Neuron (in vitro differentiated cells): ENCODE measurements at regions not wholly inside any gene's neighbourhood (a gene's known extent, or its start where the extent isn't known, plus 50 kb on each side); places are given as distances from the start of the nearest gene placed in this dataset.
"Not testable (repeated sequence)": the region's sequence is repeated elsewhere in the genome, so short reads cannot be mapped to it uniquely, and the experiment has no call there.

ENCODE experiments used
- H2AFZ ChIP-seq: one replicate; pipeline ENCODE4 v1.6.1; 2013; ENCODE audit warnings: low read depth, mild to moderate bottlenecking, inconsistent platforms, low read length, moderate library complexity
- H3K27me3 ChIP-seq: one replicate; pipeline ENCODE4 v1.6.1; 2013; ENCODE audit warnings: low read length; ENCODE audit not compliant: insufficient read depth
- H3K36me3 ChIP-seq: one replicate; pipeline ENCODE4 v1.6.1; 2013; ENCODE audit warnings: low read length; ENCODE audit not compliant: insufficient read depth
- H3K4me1 ChIP-seq: one replicate; pipeline ENCODE4 v1.6.1; 2013; ENCODE audit warnings: low read length; ENCODE audit not compliant: insufficient read depth
- H3K4me3 ChIP-seq: 2 replicates; pipeline ENCODE4 v1.5.1; 2013; ENCODE audit warnings: mild to moderate bottlenecking, low read length, moderate library complexity
- H3K9me3 ChIP-seq: one replicate; pipeline ENCODE4 v1.6.1; 2013; ENCODE audit warnings: low read length

DNA sequence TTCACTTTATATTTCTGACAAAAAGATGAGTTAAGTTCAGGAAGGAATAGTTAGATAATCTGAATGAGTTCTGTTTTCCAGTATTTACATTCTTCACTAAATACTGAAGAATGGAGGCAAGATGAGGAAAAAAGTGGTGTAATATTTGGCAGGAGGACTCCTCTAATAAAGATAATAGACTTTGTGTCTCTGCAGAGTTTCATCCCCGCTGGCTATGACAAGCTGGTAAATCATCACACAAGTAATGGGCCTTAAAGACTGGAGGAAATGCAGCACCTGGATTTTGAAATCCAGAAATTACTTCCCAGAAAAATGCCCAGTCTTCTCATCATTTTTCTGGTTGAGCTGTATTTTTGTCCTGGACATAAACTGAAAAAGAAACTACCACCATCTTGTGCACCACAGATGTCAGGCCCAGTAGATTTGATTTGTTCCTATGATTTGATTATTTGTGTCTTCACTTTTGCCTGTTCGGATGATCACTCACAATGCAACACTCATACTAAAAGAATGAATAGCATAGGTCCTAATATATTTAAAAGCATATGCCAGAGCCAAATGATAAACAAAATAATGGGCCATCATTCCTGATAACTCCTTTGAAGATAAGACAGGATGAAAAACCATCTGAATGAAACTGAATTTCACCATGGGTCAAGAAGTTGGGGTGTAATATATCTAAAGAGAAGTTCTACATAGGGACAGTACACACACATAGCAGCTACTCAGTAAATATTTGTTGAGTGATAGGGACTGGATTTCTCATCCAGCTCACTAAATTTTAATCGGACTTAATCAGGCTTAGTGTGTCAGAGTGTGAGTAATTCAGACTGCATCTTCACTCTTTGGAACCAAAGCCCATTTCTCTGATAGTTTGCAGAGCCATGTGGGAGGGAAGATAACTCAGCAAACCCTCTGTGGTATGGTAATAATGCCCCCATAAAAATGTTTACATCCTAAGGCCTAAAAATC, 200.5 kb downstream of the HINT1 start:
- Histone ChIP-seq H3K4me1 (no peaks in the 10 kb centered on the region), H3K9me3 (no peaks in the 10 kb centered on the region), H3K4me3 (no peak overlapping the region), H3K36me3 (no peaks in the 10 kb centered on the region), H2AFZ (no peak overlapping the region), H3K27me3 (no peaks in the 10 kb centered on the region)

DNA sequence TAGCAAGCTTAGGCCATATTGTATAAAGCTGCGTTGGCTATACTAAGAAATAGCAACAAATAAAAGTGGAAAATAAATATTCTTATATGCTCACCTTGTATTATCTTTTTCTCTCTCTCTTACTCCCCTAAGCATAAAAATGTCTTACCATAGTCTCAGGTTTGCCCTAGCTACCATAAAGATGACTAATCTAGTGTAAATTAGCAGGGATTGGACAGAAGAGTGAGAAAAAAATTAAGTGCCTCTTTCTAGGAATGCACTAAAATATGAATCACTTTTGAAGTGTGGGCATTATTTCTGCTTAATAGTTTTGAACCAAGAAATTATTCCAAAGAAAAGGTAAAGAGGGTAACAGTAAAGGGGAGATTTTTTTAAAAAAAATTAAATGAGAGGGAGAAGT, 201.3 kb downstream of the HINT1 start:
- no peaks in the 10 kb centered on the region for H3K27me3 ChIP-seq
- no peaks in the 10 kb centered on the region for H3K9me3 ChIP-seq
- no peaks in the 10 kb centered on the region for H3K36me3 ChIP-seq
- no peak overlapping the region for H3K4me3 ChIP-seq
- no peaks in the 10 kb centered on the region for H3K4me1 ChIP-seq
- no peak overlapping the region for H2AFZ ChIP-seq

DNA sequence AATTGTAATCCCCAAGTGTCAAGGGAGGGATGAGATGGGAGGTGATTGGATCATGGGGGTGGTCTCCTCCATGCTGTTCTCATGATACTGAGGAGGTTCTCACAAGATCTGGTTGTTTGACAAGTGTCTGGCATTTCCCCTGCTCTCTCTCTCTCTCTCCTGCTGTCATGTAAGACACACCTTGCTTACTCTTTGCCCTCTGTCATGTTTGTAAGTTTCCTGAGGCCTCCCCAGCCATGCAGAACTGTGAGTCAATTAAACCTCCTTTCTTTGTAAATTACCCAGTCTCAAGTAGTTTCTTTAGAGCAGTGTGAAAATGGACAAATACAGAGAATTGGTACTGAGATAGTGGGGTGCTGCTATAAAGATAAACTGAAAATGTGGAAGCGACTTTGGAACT, 207.9 kb downstream of the HINT1 start:
- H3K27me3 ChIP-seq = no peaks in the 10 kb centered on the region
- no peaks in the 10 kb centered on the region for H3K36me3 ChIP-seq
- no peak overlapping the region for H3K4me3 ChIP-seq
- no peaks in the 10 kb centered on the region for H3K4me1 ChIP-seq
- no peaks in the 10 kb centered on the region for H3K9me3 ChIP-seq
- no peak overlapping the region for H2AFZ ChIP-seq

DNA sequence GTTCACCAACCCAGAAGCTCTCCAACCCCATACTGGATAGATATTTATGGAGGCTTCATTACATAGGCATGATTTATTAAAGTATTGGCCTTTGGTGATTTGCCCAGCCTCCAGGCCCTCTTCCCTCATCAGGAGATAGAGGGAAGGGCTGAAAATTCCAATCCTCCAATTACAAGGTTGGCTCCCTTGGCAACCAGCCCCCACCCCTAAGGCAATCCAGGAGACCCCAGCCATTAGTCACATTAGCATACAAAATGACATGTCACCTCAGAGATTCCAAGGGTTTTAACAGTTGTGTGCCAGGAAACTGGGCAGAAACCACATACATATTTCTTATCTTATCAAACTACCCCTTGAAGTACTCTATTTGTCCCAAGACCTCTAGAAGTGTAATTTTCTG, 210.0 kb downstream of the HINT1 start:
- H3K9me3 ChIP-seq = no peaks in the 10 kb centered on the region
- H3K4me1 ChIP-seq = no peaks in the 10 kb centered on the region
- H2AFZ ChIP-seq = no peak overlapping the region
- no peaks in the 10 kb centered on the region for H3K36me3 ChIP-seq
- H3K4me3 ChIP-seq = no peak overlapping the region
- H3K27me3 ChIP-seq = no peaks in the 10 kb centered on the region

DNA sequence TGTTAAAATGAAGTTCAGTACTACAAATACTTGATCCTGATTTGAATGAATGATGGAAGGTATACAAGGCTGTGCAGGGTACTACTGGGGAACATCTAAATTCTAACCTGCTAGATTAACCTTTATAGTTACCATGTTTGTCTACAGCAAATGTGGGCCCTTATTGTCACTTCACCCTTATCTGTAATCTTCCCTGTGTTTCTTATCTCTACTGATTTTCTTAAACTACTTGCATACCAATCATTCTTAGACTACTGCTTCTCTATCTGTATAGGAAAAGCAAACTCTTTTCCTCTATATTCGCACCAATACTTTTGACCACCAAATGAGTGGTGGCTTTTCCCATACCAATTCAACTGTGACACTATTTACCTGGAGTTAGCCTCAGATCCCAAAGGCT, 210.7 kb downstream of the HINT1 start:
- Histone ChIP-seq H3K4me3 (no peak overlapping the region), H3K4me1 (no peaks in the 10 kb centered on the region), H3K27me3 (no peaks in the 10 kb centered on the region), H3K36me3 (no peaks in the 10 kb centered on the region), H2AFZ (no peak overlapping the region), H3K9me3 (no peaks in the 10 kb centered on the region)

DNA sequence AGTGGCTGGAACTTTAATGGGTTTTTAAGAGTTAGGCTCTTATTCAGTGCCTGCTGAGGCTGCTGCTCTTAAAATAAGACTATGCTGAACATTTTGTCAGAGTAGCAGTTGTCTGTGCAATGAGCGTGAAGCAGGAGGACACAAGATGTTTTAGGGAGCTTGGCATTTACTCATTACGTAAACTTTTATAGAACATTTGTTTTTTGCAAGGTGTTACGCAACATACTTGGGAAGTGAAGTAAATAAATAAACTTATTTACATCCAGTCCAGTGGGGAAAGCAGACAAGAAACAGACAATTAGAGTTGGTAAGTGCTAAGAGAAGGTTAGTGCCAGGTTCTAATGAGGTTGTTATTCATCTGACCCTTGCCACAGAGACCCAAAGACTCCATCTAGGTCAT, 226.0 kb downstream of the HINT1 start:
- Histone ChIP-seq H3K9me3 (no peaks in the 10 kb centered on the region), H3K4me1 (no peaks in the 10 kb centered on the region), H3K27me3 (no peaks in the 10 kb centered on the region), H3K4me3 (no peak overlapping the region), H2AFZ (no peak overlapping the region), H3K36me3 (no peaks in the 10 kb centered on the region)

DNA sequence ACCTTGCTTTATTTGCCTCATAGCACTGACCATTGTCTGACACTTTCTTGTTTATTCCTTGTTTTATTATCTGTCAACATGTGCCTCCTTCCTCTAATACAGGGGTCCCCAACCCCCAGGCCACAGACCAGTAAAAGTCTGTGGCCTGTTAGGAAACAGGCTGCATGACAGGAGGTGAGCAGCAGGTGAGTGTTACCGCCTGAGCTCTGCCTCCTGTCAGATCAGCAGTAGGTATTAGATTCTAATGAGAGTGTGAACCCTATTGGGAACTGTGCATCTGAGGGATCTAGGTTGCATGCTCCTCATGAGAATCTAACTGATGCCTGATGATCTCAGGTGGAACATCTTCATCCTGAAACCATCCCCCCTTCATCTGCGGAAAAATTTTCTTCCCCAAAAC, 228.0 kb downstream of the HINT1 start:
- Histone ChIP-seq H3K9me3 (no peaks in the 10 kb centered on the region), H3K4me3 (no peak overlapping the region), H3K36me3 (no peaks in the 10 kb centered on the region), H3K4me1 (no peaks in the 10 kb centered on the region), H3K27me3 (no peaks in the 10 kb centered on the region), H2AFZ (no peak overlapping the region)

DNA sequence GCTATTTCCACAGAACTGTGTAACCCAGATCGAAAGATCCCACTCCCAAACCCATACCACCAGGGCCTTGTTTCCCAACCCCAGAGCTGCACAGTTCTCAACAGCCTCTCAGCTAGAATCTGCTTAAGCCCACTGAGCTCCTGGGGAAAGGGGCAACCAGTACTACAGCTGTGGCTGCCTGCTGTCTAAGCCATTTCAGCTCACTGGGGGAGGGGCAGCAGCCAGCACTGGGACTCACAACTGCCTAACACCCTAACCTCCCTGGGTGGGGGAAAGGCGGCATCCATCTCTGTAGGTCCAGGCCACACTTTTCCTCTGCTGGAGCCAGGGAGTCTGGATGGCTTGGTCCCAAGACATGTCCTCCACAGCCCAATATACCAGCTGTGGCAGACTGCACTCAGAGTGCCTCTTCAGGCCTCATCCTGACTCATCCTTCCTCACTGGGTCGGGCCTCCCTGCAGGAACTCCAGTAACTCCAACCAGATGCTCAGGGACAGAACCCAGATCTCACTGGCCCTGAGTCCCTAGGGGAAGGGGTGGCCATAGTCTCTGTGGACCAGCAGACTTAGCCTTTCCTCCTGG, 241.4 kb downstream of the HINT1 start:
- no peaks in the 10 kb centered on the region for H3K27me3 ChIP-seq

DNA sequence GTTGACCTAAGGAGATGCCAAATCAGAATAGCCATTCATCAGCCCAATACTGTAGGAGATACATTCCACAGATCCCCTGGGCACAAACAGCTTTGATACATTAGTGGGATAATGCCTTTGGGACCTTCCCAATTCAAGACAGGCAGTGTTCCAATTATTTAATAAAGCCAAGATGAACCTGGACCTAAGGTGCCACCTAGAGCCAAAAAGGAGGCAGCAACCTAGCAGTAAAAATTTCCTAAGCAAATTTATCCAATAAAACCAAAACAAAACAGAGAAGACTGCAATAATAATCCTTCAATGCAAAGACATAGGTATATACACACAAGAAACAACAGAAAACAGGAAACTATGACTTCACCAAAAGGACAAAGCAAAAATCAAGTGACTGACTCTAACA, 253.0 kb downstream of the HINT1 start:
- Histone ChIP-seq H3K36me3 (no peaks in the 10 kb centered on the region), H3K4me3 (no peak overlapping the region), H3K4me1 (no peaks in the 10 kb centered on the region), H3K9me3 (no peaks in the 10 kb centered on the region), H3K27me3 (no peaks in the 10 kb centered on the region), H2AFZ (no peak overlapping the region)

More for the DNA sequence above, 241.4 kb downstream of the HINT1 start:
- H2AFZ ChIP-seq = no peak overlapping the region
- no peaks in the 10 kb centered on the region for H3K36me3 ChIP-seq
- no peaks in the 10 kb centered on the region for H3K4me1 ChIP-seq
- H3K4me3 ChIP-seq = no peak overlapping the region
- no peaks in the 10 kb centered on the region for H3K9me3 ChIP-seq

DNA sequence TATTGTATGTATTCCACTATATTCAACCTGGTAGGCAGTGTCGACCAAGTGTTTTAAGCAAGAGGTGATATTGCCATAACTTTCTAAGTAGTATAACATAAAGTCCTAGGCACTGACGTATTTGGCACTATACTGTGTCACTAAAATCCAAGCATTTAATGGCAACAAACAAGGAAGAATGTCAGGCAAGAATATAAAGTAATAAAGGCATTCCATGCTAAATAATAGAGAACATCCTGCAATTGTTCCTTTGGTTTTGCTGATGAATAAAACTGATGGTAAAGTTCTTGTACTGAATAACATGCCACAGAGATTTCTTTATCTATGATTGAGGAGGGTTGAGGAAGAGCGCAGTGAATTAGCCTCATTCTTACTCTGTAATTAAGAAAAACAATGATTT, 256.9 kb downstream of the HINT1 start:
- H3K27me3 ChIP-seq = no peaks in the 10 kb centered on the region
- no peaks in the 10 kb centered on the region for H3K9me3 ChIP-seq
- no peaks in the 10 kb centered on the region for H3K4me1 ChIP-seq
- no peaks in the 10 kb centered on the region for H3K36me3 ChIP-seq
- H2AFZ ChIP-seq = no peak overlapping the region
- no peak overlapping the region for H3K4me3 ChIP-seq

DNA sequence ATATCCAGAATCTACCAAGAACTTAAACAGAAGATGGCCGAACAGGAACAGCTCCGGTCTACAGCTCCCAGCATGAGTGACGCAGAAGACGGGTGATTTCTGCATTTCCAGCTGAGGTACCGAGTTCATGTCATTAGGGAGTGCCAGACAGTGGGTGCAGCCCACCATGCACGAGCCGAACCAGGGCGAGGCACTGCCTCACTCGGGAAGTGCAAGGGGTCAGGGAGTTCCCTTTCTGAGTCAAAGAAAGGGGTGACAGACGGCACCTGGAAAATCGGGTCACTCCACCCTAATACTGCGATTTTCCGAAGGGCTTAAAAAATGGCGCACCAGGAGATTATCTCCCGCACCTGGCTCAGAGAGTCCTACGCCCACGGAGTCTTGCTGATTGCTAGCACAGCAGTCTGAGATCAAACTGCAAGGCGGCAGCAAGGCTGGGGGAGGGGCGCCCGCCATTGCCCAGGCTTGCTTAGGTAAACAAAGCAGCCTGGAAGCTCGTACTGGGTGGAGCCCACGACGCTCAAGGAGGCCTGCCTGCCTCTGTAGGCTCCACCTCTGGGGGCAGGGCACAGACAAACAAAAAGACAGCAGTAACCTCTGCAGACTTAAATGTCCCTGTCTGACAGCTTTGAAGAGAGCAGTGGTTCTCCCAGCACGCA, 267.4 kb downstream of the HINT1 start:
- H3K27me3 ChIP-seq, H3K9me3 ChIP-seq, H3K36me3 ChIP-seq, H2AFZ ChIP-seq, H3K4me1 ChIP-seq, H3K4me3 ChIP-seq: not testable (repeated sequence)

DNA sequence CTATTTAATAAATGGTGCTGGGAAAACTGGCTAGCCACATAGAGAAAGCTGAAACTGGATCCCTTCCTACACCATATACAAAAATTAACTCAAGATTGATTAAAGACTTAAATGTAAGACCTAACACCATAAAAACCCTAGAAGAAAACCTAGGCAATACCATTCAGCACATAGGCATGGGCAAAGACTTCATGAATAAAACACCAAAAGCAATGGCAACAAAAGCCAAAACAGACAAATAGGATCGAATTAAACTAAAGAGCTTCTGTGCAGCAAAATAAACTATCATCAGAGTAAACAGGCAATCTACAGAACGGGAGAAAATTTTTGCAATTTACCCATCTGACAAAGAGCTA, 267.9 kb downstream of the HINT1 start:
- H3K4me3 ChIP-seq, H3K27me3 ChIP-seq, H3K9me3 ChIP-seq, H3K36me3 ChIP-seq, H2AFZ ChIP-seq, H3K4me1 ChIP-seq: not testable (repeated sequence)

DNA sequence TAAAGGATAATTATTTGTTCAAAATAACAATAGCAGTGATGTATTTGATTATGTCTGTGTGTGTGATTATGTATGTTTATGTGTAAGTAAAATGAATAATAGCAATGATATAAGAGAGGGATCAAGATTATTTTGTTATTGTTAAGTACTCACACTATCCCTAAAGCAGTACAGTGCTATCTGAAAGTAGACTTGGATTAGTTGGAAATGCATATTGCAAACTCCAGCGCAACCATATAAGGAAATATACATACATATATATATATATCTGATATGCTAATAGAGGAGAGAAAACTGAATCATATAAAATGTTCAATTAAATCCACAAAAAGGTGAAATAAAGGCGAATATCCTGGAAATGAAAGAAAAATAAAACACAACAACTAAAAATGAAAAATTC, 268.4 kb downstream of the HINT1 start:
- no peaks in the 10 kb centered on the region for H3K27me3 ChIP-seq
- no peaks in the 10 kb centered on the region for H3K4me1 ChIP-seq
- H2AFZ ChIP-seq = no peak overlapping the region

More for the DNA sequence above, 268.4 kb downstream of the HINT1 start:
- Histone ChIP-seq H3K4me3 (no peak overlapping the region), H3K36me3 (no peaks in the 10 kb centered on the region), H3K9me3 (no peaks in the 10 kb centered on the region)
